ENCODE measurements at regions not wholly inside any gene's neighbourhood (a gene's known extent, or its start where the extent isn't known, plus 50 kb on each side); places are given as distances from the start of the nearest gene placed in this dataset.

DNA sequence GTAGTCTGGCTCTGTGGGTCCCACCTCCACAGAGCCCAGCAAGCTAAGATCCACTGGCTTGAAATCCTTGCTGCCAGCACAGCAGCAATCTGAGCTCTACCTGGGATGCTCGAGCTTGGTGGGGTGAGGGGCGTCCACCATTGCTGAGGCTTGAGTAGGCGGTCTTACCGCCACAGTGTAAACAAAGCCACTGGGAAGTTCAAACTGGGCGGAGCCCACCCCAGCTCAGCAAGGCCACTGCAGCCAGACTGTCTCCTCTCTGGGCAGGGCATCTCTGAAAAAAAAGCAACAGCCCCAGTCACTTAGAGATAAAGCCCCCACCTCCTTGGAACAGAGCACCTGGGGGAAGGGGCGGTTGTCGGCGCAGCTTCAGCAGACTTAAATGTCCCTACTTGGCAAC, 243.2 kb upstream of the POF1B start:
- no peaks in the 10 kb centered on the region for H3K27me3 ChIP-seq (replicated peaks in 1 of 4; ENCODE audit: control insufficient read depth in 3 of 4, extremely low read depth in 1 of 4, insufficient read depth in 3 of 4, low read length in 3 of 4)
- no peak overlapping the region for H4K91ac ChIP-seq (replicated peaks; ENCODE audit: insufficient read length, low read length)
- H3K14ac ChIP-seq (ENCODE audit: insufficient read length), result no peak overlapping the region
- 95% methylated on average over 4 of the region's 8 CpGs; no CpG with 5 or more reads in 1 of the 2 experiments for WGBS, 2 experiments (ENCODE audit: extremely low coverage in 1 of 2, insufficient coverage in 1 of 2, insufficient read length in 1 of 2, insufficient replicate concordance in 2 of 2, low coverage in 1 of 2, low lambda C conversion rate in 2 of 2, missing lambda C conversion rate in 1 of 2)
- DNase-seq (ENCODE audit: low read depth in 1 of 2, low spot score in 2 of 2) (no peak), FAIRE-seq (no peak)
- H3K23ac ChIP-seq (ENCODE audit: insufficient read length), result no peak overlapping the region
- no peak overlapping the region for H2BK12ac ChIP-seq (ENCODE audit: low read depth, low read length)
- no peak overlapping the region for H4K5ac ChIP-seq (ENCODE audit: insufficient read length, low read depth, low read length)
- H2BK5ac ChIP-seq (ENCODE audit: low read depth, low read length), result no peak overlapping the region
- no peak overlapping the region for H3K4me2 ChIP-seq (ENCODE audit: insufficient read depth in 1 of 2, low read depth in 2 of 2, low read length in 2 of 2)
- H3K4ac ChIP-seq (replicated peaks; ENCODE audit: insufficient read length, low read depth, low read length), result no peak overlapping the region
- no peak overlapping the region for H2BK20ac ChIP-seq (ENCODE audit: low read length)
- H4K8ac ChIP-seq (ENCODE audit: extremely low read depth, insufficient read depth, low read length), result no peak overlapping the region
- H3K79me1 ChIP-seq (ENCODE audit: low read depth, low read length), result no peaks in the 10 kb centered on the region
- no peaks in the 10 kb centered on the region for H3K36me3 ChIP-seq (ENCODE audit: control insufficient read depth in 2 of 4, insufficient read depth in 4 of 4, low read length in 3 of 4)
- H3K4me1 ChIP-seq (replicated peaks in 1 of 4; ENCODE audit: control insufficient read depth in 3 of 4, insufficient read depth in 4 of 4, low read length in 3 of 4), result peaks cover 0 to 9% (median 3%) of the 10 kb centered on the region in 4 experiments; a peak in 3 of 7 replicates
- H3K79me2 ChIP-seq (ENCODE audit: control insufficient read depth in 1 of 2, insufficient read depth in 2 of 2, low read length in 2 of 2), result no peaks in the 10 kb centered on the region
- H2AFZ ChIP-seq (ENCODE audit: low read length), result no peak overlapping the region
- no peak overlapping the region for H3K9ac ChIP-seq (replicated peaks in 1 of 4; ENCODE audit: extremely low read depth in 1 of 4, low read depth in 3 of 4, low read length in 3 of 4)
- TF ChIP-seq BCL11A (IDR thresholded peaks at IDR 0.05; ENCODE audit: low read depth in 2 of 2, low read length in 2 of 2), result no peak
- no peak for TF ChIP-seq SP4 (IDR thresholded peaks at IDR 0.05; ENCODE audit: low read length)
- no peak for TF ChIP-seq RBBP5 (IDR thresholded peaks at IDR 0.05; ENCODE audit: borderline replicate concordance, low read depth, low read length)
- no peaks in the 10 kb centered on the region for H4K20me1 ChIP-seq (replicated peaks in 1 of 2; ENCODE audit: control insufficient read depth in 1 of 2, insufficient read depth in 2 of 2, low read length in 2 of 2)
- no peak overlapping the region for H3K27ac ChIP-seq (ENCODE audit: low read depth, low read length)
- ChIA-PET CTCF (ENCODE audit: partially characterized antibody) (interaction anchor here (0.6 kb wide), 1 partner anchor 401 kb away, joined by 4 read pairs; no protein-coding TSS in a partner anchor), POLR2A (ENCODE audit: partially characterized antibody) (no interaction called here)
- no peak overlapping the region for H3K56ac ChIP-seq (replicated peaks; ENCODE audit: insufficient read length, low read depth, low read length)
- H3K23me2 ChIP-seq (ENCODE audit: low read depth, low read length), result no peaks in the 10 kb centered on the region
- no peaks in the 10 kb centered on the region for H3K9me3 ChIP-seq (ENCODE audit: insufficient read depth in 2 of 2, low read depth in 1 of 2, low read length in 1 of 2)
- no peak overlapping the region for H2BK15ac ChIP-seq (ENCODE audit: low read length)
- H2AK5ac ChIP-seq (ENCODE audit: low read depth, low read length), result no peak overlapping the region
- H3K18ac ChIP-seq (ENCODE audit: extremely low read depth, low read length), result no peak overlapping the region
- H3K4me3 ChIP-seq (ENCODE audit: extremely low read depth in 1 of 4, insufficient read depth in 2 of 4, low read depth in 3 of 4, low read length in 4 of 4), result no peak overlapping the region
- H2BK120ac ChIP-seq (replicated peaks; ENCODE audit: low read depth, low read length), result no peak overlapping the region
